ENCODE measurements at regions not wholly inside any gene's neighbourhood (a gene's known extent, or its start where the extent isn't known, plus 50 kb on each side); places are given as distances from the start of the nearest gene placed in this dataset.

GRCh38 chr3:134711284-134711683 lies 60.5 kb upstream of the KY start:
- ChIA-PET CTCF (ENCODE audit: low intra/inter-chr PET ratio) (no interaction called here), POLR2A (no interaction called here)
- Histone ChIP-seq H3K4me2 (ENCODE audit: insufficient read depth, low read length) (no peak overlapping the region), H3K79me2 (ENCODE audit: control insufficient read depth, insufficient read depth, low read length) (no peaks in the 10 kb centered on the region), H3K9me3 (replicated peaks; ENCODE audit: control insufficient read depth, insufficient read depth, low read depth, low read length) (no peaks in the 10 kb centered on the region), H3K9ac (ENCODE audit: insufficient read depth in 1 of 2, low read depth in 2 of 2, low read length in 2 of 2) (no peak overlapping the region), H3K9me1 (ENCODE audit: control insufficient read depth, insufficient read depth, low read length) (no peaks in the 10 kb centered on the region), H3K27me3 (ENCODE audit: control insufficient read depth in 2 of 2, insufficient read depth in 2 of 2, low read length in 2 of 2) (no peaks in the 10 kb centered on the region), H3K27ac (ENCODE audit: extremely low read depth, low read depth, low read length) (no peak overlapping the region), H3K4me3 (no peak overlapping the region), H2AFZ (ENCODE audit: low read depth, low read length) (no peak overlapping the region), H3K4me1 (replicated peaks in 1 of 2; ENCODE audit: control insufficient read depth in 2 of 2, insufficient read depth in 2 of 2, low read length in 2 of 2) (no peaks in the 10 kb centered on the region), H4K20me1 (replicated peaks; ENCODE audit: control insufficient read depth, insufficient read depth, low read length) (no peaks in the 10 kb centered on the region), H3K36me3 (ENCODE audit: control insufficient read depth, insufficient read depth, low read length) (no peaks in the 10 kb centered on the region)
- no TSS peak for BruUV-seq (replicated peaks)
- DNase-seq (ENCODE audit: extremely low read depth in 1 of 4, low spot score in 3 of 4): no peak
- no peak for ATAC-seq
- in situ Hi-C loops (cut with MboI): no loop called here
- intact Hi-C loops (cut with micrococcal nuclease): no loop called here
- no CpG with 5 or more reads among the region's 1 CpG for WGBS (ENCODE audit: insufficient coverage, low coverage, missing lambda C conversion rate)
- FAIRE-seq: no peak
- TF ChIP-seq ERF (CRISPR knock-in tag; IDR thresholded peaks at IDR 0.05) (no peak), MAX (CRISPR knock-in tag; IDR thresholded peaks at IDR 0.05) (no peak), ZNF239 (CRISPR knock-in tag; IDR thresholded peaks at IDR 0.05) (no peak), IRF9 (tag; IDR thresholded peaks at IDR 0.05) (no peak)

- Histone ChIP-seq H3K9ac (ENCODE audit: insufficient read depth in 1 of 2, low read depth in 2 of 2, low read length in 2 of 2) (no peak overlapping the region), H3K27ac (ENCODE audit: extremely low read depth, low read depth, low read length) (no peak overlapping the region), H3K79me2 (ENCODE audit: control insufficient read depth, insufficient read depth, low read length) (no peaks in the 10 kb centered on the region), H2AFZ (ENCODE audit: low read depth, low read length) (no peak overlapping the region), H4K20me1 (replicated peaks; ENCODE audit: control insufficient read depth, insufficient read depth, low read length) (no peaks in the 10 kb centered on the region), H3K4me2 (ENCODE audit: insufficient read depth, low read length) (no peak overlapping the region), H3K4me3 (no peak overlapping the region), H3K36me3 (ENCODE audit: control insufficient read depth, insufficient read depth, low read length) (no peaks in the 10 kb centered on the region), H3K9me3 (replicated peaks; ENCODE audit: control insufficient read depth, insufficient read depth, low read depth, low read length) (no peaks in the 10 kb centered on the region), H3K27me3 (ENCODE audit: control insufficient read depth in 2 of 2, insufficient read depth in 2 of 2, low read length in 2 of 2) (no peaks in the 10 kb centered on the region), H3K9me1 (ENCODE audit: control insufficient read depth, insufficient read depth, low read length) (no peaks in the 10 kb centered on the region), H3K4me1 (replicated peaks in 1 of 2; ENCODE audit: control insufficient read depth in 2 of 2, insufficient read depth in 2 of 2, low read length in 2 of 2) (no peaks in the 10 kb centered on the region)
- intact Hi-C loops (cut with micrococcal nuclease) (no loop called here), in situ Hi-C loops (cut with MboI) (no loop called here)
- no peak for DNase-seq (ENCODE audit: extremely low read depth in 1 of 4, low spot score in 3 of 4)
- ChIA-PET POLR2A (interaction anchor here (0.6 to 0.7 kb wide), 2 partner anchors 13 to 778 kb away, joined by 3 read pairs; no protein-coding TSS in a partner anchor), CTCF (ENCODE audit: low intra/inter-chr PET ratio) (no interaction called here)
- no peak for FAIRE-seq
- no TSS peak for BruUV-seq (replicated peaks)
- no peak for ATAC-seq
- WGBS (ENCODE audit: insufficient coverage, low coverage, missing lambda C conversion rate): 0% methylated on average over 3 of the region's 3 CpGs
- TF ChIP-seq XRCC4 (IDR thresholded peaks at IDR 0.05; ENCODE audit: extremely low read depth, insufficient read depth, insufficient read length) (no peak), ZBTB2 (IDR thresholded peaks at IDR 0.05) (no peak), THRA (IDR thresholded peaks at IDR 0.05) (no peak), TAF1 (IDR thresholded peaks at IDR 0.05; ENCODE audit: control insufficient read depth, extremely low read depth, insufficient read depth, low read length, severe bottlenecking) (no peak), BHLHE40 (IDR thresholded peaks at IDR 0.05; ENCODE audit: low read length) (no peak), HMGN3 (IDR thresholded peaks at IDR 0.05; ENCODE audit: borderline replicate concordance, extremely low read depth, insufficient read length, low read depth, low read length) (no peak), RBM25 (IDR thresholded peaks at IDR 0.05; ENCODE audit: low read depth, low read length, severe bottlenecking) (no peak), ZNF75A (CRISPR knock-in tag; IDR thresholded peaks at IDR 0.05) (no peak), ZKSCAN3 (CRISPR knock-in tag; IDR thresholded peaks at IDR 0.05) (no peak), ZBTB1 (CRISPR knock-in tag; IDR thresholded peaks at IDR 0.05; ENCODE audit: borderline replicate concordance, low read depth) (no peak)
Measured at GRCh38 chr3:134713671-134714070, 62.8 kb upstream of the KY start.
